ENCODE measurements at regions not wholly inside any gene's neighbourhood (a gene's known extent, or its start where the extent isn't known, plus 50 kb on each side); places are given as distances from the start of the nearest gene placed in this dataset.

- TF ChIP-seq ZNF462 (CRISPR knock-in tag; IDR thresholded peaks at IDR 0.05) (no peak), EZH2 (IDR thresholded peaks at IDR 0.05; ENCODE audit: low read depth, unreplicated experiment) (no peak)
Measured at GRCh38 chr7:92888-93672, 99.3 kb upstream of the FAM20C start (continued).

- DNase-seq (ENCODE audit: low spot score), result no peak
- Mint-ChIP-seq H3K4me1 (peaks cover 75% of the 10 kb centered on the region), H3K27ac (peak overlapping the region; percentile 4), H3K27me3 (ENCODE audit: insufficient read depth, low read depth, poor library complexity) (peaks cover 4% of the 10 kb centered on the region), H3K9me3 (peaks cover 23% of the 10 kb centered on the region), H3K4me3 (peak overlapping the region; percentile 51), H3K36me3 (ENCODE audit: low read depth) (peaks cover 26% of the 10 kb centered on the region)
- Histone ChIP-seq H3K9me2 (ENCODE audit: insufficient read depth) (no peaks in the 10 kb centered on the region), H3K79me2 (replicated peaks; ENCODE audit: insufficient read depth) (peaks cover 21% of the 10 kb centered on the region; the same call in 1 of the 2 replicates), H4K20me1 (replicated peaks; ENCODE audit: insufficient read depth) (no peaks in the 10 kb centered on the region), H3F3A (replicated peaks; ENCODE audit: low read depth) (peaks cover 21% of the 10 kb centered on the region; the same call in 1 of the 2 replicates), H2AFZ (0 out of 2 replicates have a peak overlapping the region, but pooled peaks have one; percentile 3), H3K4me3 (peak overlapping the region; percentile 13; the same call in 1 of the 2 replicates), H3K36me3 (ENCODE audit: insufficient read depth) (no peaks in the 10 kb centered on the region), H3K4me2 (peak overlapping the region; percentile 58), H3K27ac (ENCODE audit: low read depth) (peak overlapping the region; percentile 12), H3K27me3 (ENCODE audit: insufficient read depth) (no peaks in the 10 kb centered on the region), H3K4me1 (ENCODE audit: insufficient read depth) (peaks cover 57% of the 10 kb centered on the region)
- ATAC-seq, result no peak
- TF ChIP-seq POLR2AphosphoS5 (IDR thresholded peaks at IDR 0.05; ENCODE audit: low read depth) (no peak), STAT1 (IDR thresholded peaks at IDR 0.05; ENCODE audit: unreplicated experiment) (no peak), REST (IDR thresholded peaks at IDR 0.05; ENCODE audit: unreplicated experiment) (no peak), ZNF114 (CRISPR knock-in tag; IDR thresholded peaks at IDR 0.05) (no peak), EZH2 (IDR thresholded peaks at IDR 0.05; ENCODE audit: low read depth, unreplicated experiment) (no peak)
Measured at GRCh38 chr7:94251-94801, 98.0 kb upstream of the FAM20C start.

Measured in GM23338 (cell line).